ENCODE measurements at regions not wholly inside any gene's neighbourhood (a gene's known extent, or its start where the extent isn't known, plus 50 kb on each side); places are given as distances from the start of the nearest gene placed in this dataset.

DNA sequence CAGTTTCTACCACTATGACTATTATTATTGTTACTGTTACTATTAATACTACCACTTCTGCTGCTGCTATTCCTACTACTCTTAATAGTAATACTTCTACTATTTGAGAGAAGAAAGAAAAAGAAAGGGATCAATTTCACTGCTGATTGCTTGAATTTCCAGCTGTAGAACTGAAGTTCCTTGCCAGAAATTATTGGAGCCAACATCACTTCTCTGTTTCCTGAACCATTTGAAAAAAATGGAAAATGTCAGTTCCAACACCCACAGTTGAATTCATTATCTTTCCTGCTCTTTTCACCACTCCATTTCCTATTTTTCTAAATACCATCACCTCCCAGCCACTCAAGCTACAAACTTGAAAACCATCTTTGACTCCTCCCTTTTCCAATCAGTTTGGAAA lies 54.1 kb upstream of the PIK3C2G start:
- H3K36me3 Mint-ChIP-seq: no peaks in the 10 kb centered on the region
- no peaks in the 10 kb centered on the region for H3K4me1 Mint-ChIP-seq
- H3K27ac Mint-ChIP-seq: no peak overlapping the region
- H3K4me3 Mint-ChIP-seq: no peak overlapping the region
- DNase-seq: no peak
- H3K9me3 Mint-ChIP-seq: peaks cover 0 to 13% (median 7%) of the 10 kb centered on the region in 6 donors
- peaks cover 0 to 4% (median 1%) of the 10 kb centered on the region in 3 donors for H3K27me3 Mint-ChIP-seq (ENCODE audit: low read depth in 3 of 3)

DNA sequence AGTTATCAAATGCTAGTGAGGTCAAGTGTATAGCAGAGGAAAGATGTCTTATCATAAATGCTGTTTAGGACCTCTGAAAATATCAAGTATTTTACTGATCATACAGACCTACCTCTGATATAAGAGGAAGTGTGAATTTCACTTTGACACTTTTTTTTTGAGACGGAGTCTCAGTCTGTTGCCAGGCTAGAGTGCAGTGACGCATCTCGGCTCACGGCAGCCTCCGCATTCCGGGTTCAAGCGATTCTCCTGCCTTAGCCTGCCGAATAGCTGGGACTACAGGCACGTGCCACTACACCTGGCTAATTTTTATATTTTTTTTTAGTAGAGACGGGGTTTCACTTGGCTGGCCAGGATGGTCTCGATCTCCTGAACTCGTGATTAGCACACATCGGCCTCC lies 55.1 kb upstream of the PIK3C2G start:
- H3K4me1 Mint-ChIP-seq: no peaks in the 10 kb centered on the region
- no peak overlapping the region for H3K4me3 Mint-ChIP-seq
- peaks cover 0 to 4% (median 1%) of the 10 kb centered on the region in 3 donors for H3K27me3 Mint-ChIP-seq (ENCODE audit: low read depth in 3 of 3)
- peaks cover 0 to 13% (median 5%) of the 10 kb centered on the region in 6 donors for H3K9me3 Mint-ChIP-seq
- H3K27ac Mint-ChIP-seq: no peak overlapping the region
- no peak for DNase-seq
- H3K36me3 Mint-ChIP-seq: no peaks in the 10 kb centered on the region

DNA sequence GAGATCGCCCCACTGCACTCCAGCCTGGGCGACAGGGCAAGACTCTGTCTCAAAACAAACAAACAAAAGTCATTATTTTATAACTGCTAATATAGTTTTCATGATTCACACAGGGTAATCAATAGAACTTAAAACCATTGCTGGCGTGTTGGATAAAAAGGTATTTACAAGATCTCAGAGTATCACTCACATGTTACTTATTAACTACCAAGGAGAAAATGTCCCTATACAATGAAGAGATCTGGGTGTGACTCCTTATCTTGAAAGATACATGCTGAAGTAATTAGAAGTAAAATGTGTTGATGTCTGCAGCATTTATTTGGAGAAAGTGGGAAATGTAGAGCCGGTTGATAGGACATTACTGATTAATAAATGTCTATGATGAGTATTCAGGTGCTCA lies 57.3 kb upstream of the PIK3C2G start:
- no peak for DNase-seq
- Mint-ChIP-seq H3K27ac (no peak overlapping the region), H3K9me3 (peaks cover 0 to 13% (median 5%) of the 10 kb centered on the region in 6 donors), H3K36me3 (no peaks in the 10 kb centered on the region), H3K27me3 (ENCODE audit: low read depth in 3 of 3) (peaks cover 0 to 3% (median 1%) of the 10 kb centered on the region in 3 donors), H3K4me3 (no peak overlapping the region), H3K4me1 (no peaks in the 10 kb centered on the region)

DNA sequence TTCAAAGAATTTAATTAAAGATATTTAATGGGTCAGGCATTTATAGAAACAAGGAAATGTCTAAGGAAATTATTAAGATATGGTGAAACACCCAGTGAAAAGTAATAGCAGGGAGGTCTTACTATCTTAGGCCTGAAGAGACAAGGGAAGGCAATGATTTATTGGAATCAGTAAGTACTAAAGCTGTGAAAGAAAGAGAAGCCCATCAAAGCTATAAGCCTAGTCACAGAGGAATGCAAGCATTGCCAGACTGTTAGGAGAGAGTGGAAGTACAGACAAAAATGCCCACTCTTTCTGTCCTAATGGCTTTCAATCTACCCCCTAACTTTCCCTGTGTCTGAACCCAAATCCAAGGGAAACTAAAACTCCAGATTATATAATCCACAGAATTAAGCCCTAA lies 69.2 kb upstream of the PIK3C2G start:
- peaks cover 0 to 2% (median 0%) of the 10 kb centered on the region in 3 donors for H3K27me3 Mint-ChIP-seq (ENCODE audit: low read depth in 3 of 3)
- no peak overlapping the region for H3K4me3 Mint-ChIP-seq
- no peak for DNase-seq
- no peaks in the 10 kb centered on the region for H3K4me1 Mint-ChIP-seq
- H3K27ac Mint-ChIP-seq: no peak overlapping the region
- H3K36me3 Mint-ChIP-seq: no peaks in the 10 kb centered on the region
- H3K9me3 Mint-ChIP-seq: peaks cover 12 to 36% (median 17%) of the 10 kb centered on the region in 6 donors

DNA sequence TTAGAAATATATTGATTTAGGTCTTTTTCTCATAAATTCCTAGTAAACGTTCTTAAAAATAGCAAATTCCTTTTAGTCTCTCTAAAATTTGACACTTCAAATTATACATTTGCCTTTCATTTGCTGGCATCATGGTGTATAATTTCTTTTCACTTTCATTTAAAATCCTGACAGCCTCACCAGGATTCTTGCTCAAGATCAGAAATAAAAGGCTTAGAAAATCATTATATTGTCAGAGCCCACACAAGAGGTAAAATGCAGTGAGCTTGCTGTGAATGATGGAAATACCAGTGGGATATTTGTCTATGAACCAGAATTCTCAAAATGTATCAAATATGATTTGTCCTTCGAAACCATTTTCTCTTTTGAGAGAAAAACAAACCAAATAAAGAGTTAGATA lies 78.2 kb upstream of the PIK3C2G start:
- H3K4me3 Mint-ChIP-seq: no peak overlapping the region
- peaks cover 0 to 5% (median 0%) of the 10 kb centered on the region in 3 donors for H3K36me3 Mint-ChIP-seq
- peaks cover 9 to 29% (median 17%) of the 10 kb centered on the region in 6 donors for H3K9me3 Mint-ChIP-seq
- DNase-seq: no peak
- no peaks in the 10 kb centered on the region for H3K4me1 Mint-ChIP-seq
- peaks cover 0 to 2% (median 0%) of the 10 kb centered on the region in 3 donors for H3K27me3 Mint-ChIP-seq (ENCODE audit: low read depth in 3 of 3)
- no peak overlapping the region for H3K27ac Mint-ChIP-seq

DNA sequence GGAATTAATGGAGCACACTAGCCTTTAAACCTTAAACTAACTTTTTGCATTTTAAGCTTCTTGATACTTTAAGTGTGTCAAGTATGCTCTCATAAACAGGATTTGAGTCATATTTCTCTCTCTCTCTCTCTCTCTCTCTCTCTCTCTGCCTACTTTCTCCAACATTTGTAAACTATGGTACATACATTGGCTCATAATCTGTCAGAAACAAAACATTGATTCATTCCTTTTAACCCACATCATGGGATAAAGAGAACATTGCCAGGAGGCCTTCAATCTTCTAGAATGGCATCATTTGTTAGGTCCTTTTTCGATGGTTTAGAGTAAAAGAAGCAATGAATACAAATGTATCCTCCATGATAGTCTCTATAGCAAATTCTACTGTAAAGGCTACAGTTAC lies 81.6 kb upstream of the RERGL start:
- DNase-seq: no peak
- no peak overlapping the region for H3K27ac Mint-ChIP-seq
- no peak overlapping the region for H3K4me3 Mint-ChIP-seq
- peaks cover 0 to 2% (median 0%) of the 10 kb centered on the region in 3 donors for H3K27me3 Mint-ChIP-seq (ENCODE audit: low read depth in 3 of 3)
- H3K4me1 Mint-ChIP-seq: no peaks in the 10 kb centered on the region
- H3K36me3 Mint-ChIP-seq: peaks cover 0 to 3% (median 0%) of the 10 kb centered on the region in 3 donors
- peaks cover 10 to 50% (median 21%) of the 10 kb centered on the region in 6 donors for H3K9me3 Mint-ChIP-seq

DNA sequence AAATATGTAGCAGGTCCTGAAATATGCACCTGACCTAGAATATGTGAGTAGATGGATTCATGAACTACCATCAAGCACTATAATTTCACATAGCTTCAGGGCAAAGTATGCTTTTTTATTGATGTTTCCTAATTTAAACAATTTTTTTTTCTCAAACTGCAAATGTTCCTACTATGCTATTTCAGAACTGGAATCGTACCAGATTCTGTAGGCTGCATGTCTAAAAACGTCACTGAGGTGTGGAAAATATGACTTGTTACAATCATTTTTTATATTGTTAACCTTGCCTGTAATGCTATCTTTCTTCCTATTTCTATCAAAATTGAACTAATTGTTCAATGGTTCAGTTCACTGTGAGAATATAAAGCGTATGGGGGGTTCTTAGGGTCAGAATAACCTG lies 78.0 kb upstream of the RERGL start:
- Mint-ChIP-seq H3K36me3 (peaks cover 0 to 3% (median 0%) of the 10 kb centered on the region in 3 donors), H3K4me3 (no peak overlapping the region), H3K4me1 (peaks cover 5 to 12% of the 10 kb centered on the region in 2 donors), H3K27me3 (ENCODE audit: low read depth in 3 of 3) (peaks cover 0 to 2% (median 2%) of the 10 kb centered on the region in 3 donors), H3K9me3 (peaks cover 4 to 26% (median 14%) of the 10 kb centered on the region in 6 donors), H3K27ac (no peak overlapping the region)
- no peak for DNase-seq

DNA sequence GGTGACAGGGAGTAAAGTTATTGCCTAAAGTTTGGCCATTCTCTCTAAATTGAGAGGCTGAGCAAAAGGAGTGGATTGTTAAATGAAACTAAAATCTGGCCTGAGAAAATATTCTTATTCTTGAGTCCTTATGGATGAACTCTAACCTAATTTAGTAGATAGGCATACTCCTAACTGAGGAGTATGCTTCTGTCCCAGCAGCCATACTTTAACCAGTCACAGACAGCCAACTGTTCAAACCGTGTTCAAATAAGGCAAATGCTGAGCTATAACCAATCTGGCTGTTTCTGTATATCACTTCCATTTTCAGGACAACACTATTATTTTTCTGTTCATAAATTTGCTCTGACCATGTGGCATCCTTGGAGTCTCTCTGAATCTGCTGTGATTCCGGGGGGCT lies 75.9 kb upstream of the RERGL start:
- H3K27me3 Mint-ChIP-seq (ENCODE audit: low read depth in 3 of 3): peaks cover 0 to 2% (median 0%) of the 10 kb centered on the region in 3 donors
- H3K4me3 Mint-ChIP-seq: peak overlapping the region in 4 of 5 donors; percentile 4 to 77 (median 11)
- no peaks in the 10 kb centered on the region for H3K36me3 Mint-ChIP-seq
- peaks cover 0 to 9% (median under 1%) of the 10 kb centered on the region in 6 donors for H3K9me3 Mint-ChIP-seq
- DNase-seq: no peak
- H3K27ac Mint-ChIP-seq: peak overlapping the region in 2 of 6 donors; percentile 74 to 81
- H3K4me1 Mint-ChIP-seq: peaks cover 5 to 12% of the 10 kb centered on the region in 2 donors

DNA sequence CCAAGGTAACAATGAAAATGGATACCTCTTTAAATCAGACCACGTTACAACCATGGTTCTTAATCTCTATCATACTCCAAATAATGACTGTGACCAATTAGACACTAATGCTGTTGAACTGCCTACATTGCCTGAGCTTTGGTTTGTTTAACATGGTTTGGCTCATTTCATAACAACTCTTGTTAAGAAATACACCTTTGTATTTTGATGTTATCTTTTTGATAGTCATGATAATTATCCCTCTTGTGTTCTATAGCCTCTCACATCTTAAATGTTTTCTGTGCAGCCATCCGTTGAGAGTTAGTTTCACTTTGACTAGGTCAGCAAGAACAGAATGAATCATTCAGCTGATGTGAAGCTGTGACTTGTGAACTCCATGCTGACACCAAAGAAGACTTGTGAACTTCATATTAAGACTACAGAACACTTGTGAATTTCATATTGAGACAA lies 75.5 kb upstream of the RERGL start:
- H3K36me3 Mint-ChIP-seq: no peaks in the 10 kb centered on the region
- H3K9me3 Mint-ChIP-seq: peaks cover 0 to 6% (median under 1%) of the 10 kb centered on the region in 6 donors
- peak overlapping the region; percentile 4 to 77 (median 12) for H3K4me3 Mint-ChIP-seq
- DNase-seq: peak in 2 of 3 donors; percentile 2 to 6
- H3K27me3 Mint-ChIP-seq (ENCODE audit: low read depth in 3 of 3): peaks cover 0 to 2% (median 0%) of the 10 kb centered on the region in 3 donors
- H3K27ac Mint-ChIP-seq: peak overlapping the region in 3 of 6 donors; percentile 2 to 81 (median 74)
- peaks cover 5 to 12% of the 10 kb centered on the region in 2 donors for H3K4me1 Mint-ChIP-seq

DNA sequence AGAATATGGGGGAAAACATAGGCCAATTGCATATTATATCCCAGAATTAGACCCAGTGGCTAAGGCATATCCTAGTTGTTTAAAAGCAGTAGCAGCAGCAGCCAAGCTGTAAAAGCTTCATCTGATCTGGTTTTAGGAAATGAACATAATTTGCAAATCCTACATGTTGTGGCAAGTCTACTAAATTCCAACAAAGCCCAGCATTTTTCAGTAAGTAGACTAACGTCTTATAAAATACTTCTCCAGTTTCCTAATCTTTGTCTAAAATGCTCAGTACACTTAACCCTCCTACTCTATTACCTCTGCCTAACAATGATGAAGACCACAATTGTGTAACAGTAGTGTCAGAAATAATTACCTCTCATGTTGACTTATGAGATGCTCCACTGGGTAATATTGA lies 70.9 kb upstream of the RERGL start:
- peaks cover 0 to 17% (median 1%) of the 10 kb centered on the region in 6 donors for H3K9me3 Mint-ChIP-seq
- DNase-seq: no peak
- no peaks in the 10 kb centered on the region for H3K36me3 Mint-ChIP-seq
- peaks cover 0 to 2% (median 0%) of the 10 kb centered on the region in 3 donors for H3K27me3 Mint-ChIP-seq (ENCODE audit: low read depth in 3 of 3)
- no peak overlapping the region for H3K4me3 Mint-ChIP-seq
- no peak overlapping the region for H3K27ac Mint-ChIP-seq
- peaks cover 5 to 7% of the 10 kb centered on the region in 2 donors for H3K4me1 Mint-ChIP-seq

DNA sequence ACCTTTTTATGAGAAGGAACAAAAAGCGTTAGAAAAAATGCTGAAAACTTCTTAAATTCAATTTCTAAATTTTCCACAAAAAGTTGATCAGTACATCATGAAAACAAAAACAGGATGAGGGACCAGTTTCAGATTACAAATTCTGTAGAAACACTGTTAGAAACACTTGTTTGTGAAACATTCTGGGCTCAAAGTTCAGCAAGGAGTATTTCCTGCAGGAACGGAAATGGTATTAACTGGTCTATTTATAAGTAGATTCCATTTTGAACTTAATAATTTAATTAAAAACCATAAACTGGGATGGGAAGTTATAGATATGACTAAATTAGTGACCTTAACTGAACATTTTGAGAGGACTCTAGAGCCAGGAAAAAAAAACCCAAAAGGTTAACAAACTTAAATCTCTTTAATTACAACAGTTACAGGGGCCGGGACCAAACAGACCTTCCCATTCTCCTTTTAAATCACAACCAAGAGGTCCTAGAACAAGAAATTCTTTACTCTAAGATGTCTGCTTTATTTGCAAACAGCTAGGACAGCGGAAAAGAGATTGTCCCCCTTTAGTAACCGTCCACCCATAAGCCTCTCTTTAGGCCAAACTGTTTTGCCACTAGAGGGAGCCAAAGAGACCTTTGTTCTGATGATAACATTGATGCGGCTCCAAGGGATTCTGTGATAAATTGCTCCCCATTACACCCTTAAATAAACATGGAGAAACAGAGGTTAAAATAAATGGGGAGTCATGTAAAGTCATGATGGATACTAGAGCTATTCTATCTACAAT lies 69.0 kb upstream of the RERGL start:
- no peak overlapping the region for H3K27ac Mint-ChIP-seq
- no peaks in the 10 kb centered on the region for H3K4me1 Mint-ChIP-seq
- H3K36me3 Mint-ChIP-seq: no peaks in the 10 kb centered on the region
- H3K27me3 Mint-ChIP-seq (ENCODE audit: low read depth in 3 of 3): peaks cover 0 to 2% (median 0%) of the 10 kb centered on the region in 3 donors
- H3K4me3 Mint-ChIP-seq: no peak overlapping the region
- peak in 1 of 3 donors; percentile 12 for DNase-seq
- H3K9me3 Mint-ChIP-seq: peaks cover 0 to 21% (median 4%) of the 10 kb centered on the region in 6 donors

DNA sequence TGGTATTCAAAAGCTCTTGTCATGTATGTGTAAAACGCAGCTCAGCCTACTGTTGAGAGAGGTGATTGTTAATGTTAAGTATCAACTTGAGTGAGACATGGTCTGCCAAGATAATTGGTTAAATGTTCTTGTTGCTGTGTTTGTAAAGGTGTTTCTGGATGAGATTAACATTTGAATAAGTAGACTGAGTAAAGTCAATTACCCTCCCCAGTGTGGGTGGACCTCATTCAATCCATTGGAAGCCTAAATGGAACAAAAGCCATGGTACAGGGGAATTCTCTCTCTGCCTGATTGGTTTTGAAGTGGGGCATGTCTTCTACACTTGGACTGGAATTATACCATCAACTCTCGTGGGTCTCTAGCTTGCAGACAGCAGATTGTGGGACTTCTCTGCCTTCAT lies 63.8 kb upstream of the RERGL start:
- DNase-seq: no peak
- Mint-ChIP-seq H3K4me1 (no peaks in the 10 kb centered on the region), H3K27ac (no peak overlapping the region), H3K9me3 (peaks cover 0 to 19% (median 6%) of the 10 kb centered on the region in 6 donors), H3K4me3 (no peak overlapping the region), H3K36me3 (no peaks in the 10 kb centered on the region), H3K27me3 (ENCODE audit: low read depth in 3 of 3) (peaks cover 0 to 2% (median 0%) of the 10 kb centered on the region in 3 donors)

DNA sequence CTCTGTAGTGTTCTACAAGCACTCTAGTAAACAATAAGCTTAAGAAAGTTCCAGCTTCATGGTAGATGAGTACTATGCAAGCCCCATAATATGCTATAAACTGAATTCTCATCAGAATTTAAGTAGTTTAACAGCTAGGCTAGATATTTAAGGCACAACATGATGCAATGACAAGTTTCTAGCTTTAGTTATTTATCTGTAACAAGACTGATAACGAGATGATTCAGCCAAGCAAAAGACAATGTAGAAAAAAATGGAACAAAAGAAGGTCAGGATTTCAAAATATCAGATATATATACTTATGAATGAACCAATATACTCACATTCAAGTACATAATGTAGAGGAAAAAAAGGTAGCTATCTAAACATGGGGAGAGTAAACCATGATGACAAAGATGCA lies 61.0 kb upstream of the RERGL start:
- Mint-ChIP-seq H3K27me3 (ENCODE audit: low read depth in 3 of 3) (peaks cover 0 to 2% (median 0%) of the 10 kb centered on the region in 3 donors), H3K4me1 (no peaks in the 10 kb centered on the region), H3K27ac (peak overlapping the region in 1 of 6 donors; percentile 13), H3K4me3 (no peak overlapping the region), H3K9me3 (peaks cover 0 to 12% (median 8%) of the 10 kb centered on the region in 6 donors), H3K36me3 (no peaks in the 10 kb centered on the region)
- DNase-seq: no peak

DNA sequence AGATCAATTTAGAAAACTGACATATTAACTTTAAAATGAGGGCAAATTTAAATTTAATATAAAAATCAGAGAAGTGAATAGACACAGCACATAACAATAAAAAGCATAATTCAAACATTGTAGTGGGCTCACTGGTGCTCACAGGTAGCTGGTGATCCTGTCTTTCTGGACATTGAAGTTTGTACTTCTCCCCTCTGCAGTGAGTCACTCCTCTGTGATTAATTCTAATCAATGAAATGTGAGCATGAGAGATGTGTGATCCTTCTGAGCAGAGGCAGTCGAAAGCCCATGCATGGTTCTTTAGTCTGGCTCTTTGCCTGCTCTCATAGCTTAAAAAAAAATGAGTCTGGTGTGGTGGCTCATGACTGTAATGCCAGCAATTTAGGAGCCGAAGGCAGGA lies 59.0 kb upstream of the RERGL start:
- H3K9me3 Mint-ChIP-seq: peaks cover 0 to 9% (median 5%) of the 10 kb centered on the region in 6 donors
- H3K27ac Mint-ChIP-seq: no peak overlapping the region
- H3K36me3 Mint-ChIP-seq: no peaks in the 10 kb centered on the region
- H3K4me3 Mint-ChIP-seq: no peak overlapping the region
- no peaks in the 10 kb centered on the region for H3K27me3 Mint-ChIP-seq (ENCODE audit: low read depth in 3 of 3)
- H3K4me1 Mint-ChIP-seq: no peaks in the 10 kb centered on the region
- no peak for DNase-seq
